Ectodermal cell (in vitro differentiated cells): ENCODE measurements at regions not wholly inside any gene's neighbourhood (a gene's known extent, or its start where the extent isn't known, plus 50 kb on each side); places are given as distances from the start of the nearest gene placed in this dataset.

Experiments
- H3K27ac ChIP-seq: 2 replicates; pipeline ENCODE4 v1.7.0; 2013; ENCODE audit warnings: mild to moderate bottlenecking, low read depth, low read length; ENCODE audit not compliant: insufficient read depth, poor library complexity, severe bottlenecking
- H3K27me3 ChIP-seq: 2 replicates; pipeline ENCODE4 v1.7.0; 2013; ENCODE audit warnings: mild to moderate bottlenecking, low read length; ENCODE audit not compliant: insufficient read depth, control insufficient read depth, poor library complexity, severe bottlenecking
- H3K36me3 ChIP-seq: one replicate; pipeline ENCODE4 v1.7.0; 2013; ENCODE audit warnings: low read length; ENCODE audit not compliant: control insufficient read depth, insufficient read depth
- H3K4me1 ChIP-seq: one replicate; pipeline ENCODE4 v1.7.0; 2013; ENCODE audit warnings: low read length; ENCODE audit not compliant: control insufficient read depth, insufficient read depth
- H3K4me3 ChIP-seq: 2 replicates; pipeline ENCODE4 v1.7.0; 2013; ENCODE audit warnings: low read depth, low read length, control low read depth; ENCODE audit not compliant: insufficient read depth
- H3K9me3 ChIP-seq: 2 replicates; pipeline ENCODE4 v1.7.0; 2013; ENCODE audit warnings: mild to moderate bottlenecking, low read length, moderate library complexity; ENCODE audit not compliant: control insufficient read depth
- WGBS, 2 experiments: methylation state at CpG; one replicate each; pipeline ENCODE4 v1.1.7; 2013; ENCODE audit warnings: missing lambda C conversion rate in 2 of 2; 5-methylcytosine and 5-hydroxymethylcytosine counted together

DNA sequence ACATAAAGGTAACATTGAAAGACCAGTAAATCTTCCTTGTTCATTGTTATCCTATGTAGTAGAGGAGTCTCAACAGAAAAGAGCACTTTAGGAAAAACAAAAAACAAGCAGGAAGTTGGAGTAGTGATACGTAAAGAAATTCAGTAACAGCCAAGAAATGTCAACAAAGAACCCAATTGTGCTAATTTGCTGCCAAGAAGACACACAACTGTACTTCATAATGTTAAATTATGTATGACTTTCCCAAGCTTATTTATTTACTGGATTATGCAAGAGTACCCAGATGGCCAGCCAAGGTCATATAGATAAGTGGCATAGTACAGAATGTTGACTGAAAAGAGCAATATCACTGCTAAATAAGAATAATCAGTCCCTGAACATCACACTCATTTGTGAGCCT, 264.7 kb upstream of the CCDC179 start:
- 94 to 100% methylated on average over 1 of the region's 1 CpG for WGBS, 2 experiments
- H3K27ac ChIP-seq: no peak overlapping the region
- H3K27me3 ChIP-seq: no peaks in the 10 kb centered on the region

GRCh38 chr11:23127706-23128105, 267.4 kb upstream of the CCDC179 start:
- Histone ChIP-seq H3K27me3 (no peaks in the 10 kb centered on the region), H3K27ac (no peak overlapping the region), H3K36me3 (no peaks in the 10 kb centered on the region), H3K4me1 (no peaks in the 10 kb centered on the region), H3K9me3 (no peaks in the 10 kb centered on the region), H3K4me3 (no peak overlapping the region)
- no CpG with 5 or more reads among the region's 2 CpGs for WGBS, 2 experiments

More for the DNA sequence above, 264.7 kb upstream of the CCDC179 start:
- Histone ChIP-seq H3K4me1 (no peaks in the 10 kb centered on the region), H3K9me3 (no peaks in the 10 kb centered on the region), H3K4me3 (no peak overlapping the region), H3K36me3 (no peaks in the 10 kb centered on the region)

DNA sequence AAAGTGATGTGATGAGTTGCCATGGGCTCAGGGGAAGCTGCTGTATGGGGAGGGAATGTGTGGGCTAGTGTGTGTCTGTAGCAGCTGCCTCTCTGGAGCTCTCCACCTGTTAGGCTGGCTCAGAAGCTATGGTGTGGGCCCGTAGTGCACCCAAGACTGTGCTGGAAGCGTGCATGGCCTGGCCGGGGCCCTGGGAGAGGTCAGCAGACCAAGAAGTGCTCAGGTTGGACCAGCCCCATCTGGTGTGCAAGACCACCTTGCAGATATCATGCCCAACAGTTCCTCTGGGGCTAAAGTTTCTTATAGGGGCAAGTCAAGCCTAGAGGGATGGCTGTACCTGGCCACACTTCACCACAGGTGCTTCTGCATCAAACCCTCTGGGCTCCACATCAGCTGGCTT, 274.4 kb upstream of the CCDC179 start:
- no peak overlapping the region for H3K27ac ChIP-seq
- 93 to 96% methylated on average over 3 of the region's 3 CpGs for WGBS, 2 experiments
- no peak overlapping the region for H3K4me3 ChIP-seq
- H3K9me3 ChIP-seq: no peaks in the 10 kb centered on the region
- H3K36me3 ChIP-seq: no peaks in the 10 kb centered on the region
- H3K4me1 ChIP-seq: no peaks in the 10 kb centered on the region
- H3K27me3 ChIP-seq: no peaks in the 10 kb centered on the region

DNA sequence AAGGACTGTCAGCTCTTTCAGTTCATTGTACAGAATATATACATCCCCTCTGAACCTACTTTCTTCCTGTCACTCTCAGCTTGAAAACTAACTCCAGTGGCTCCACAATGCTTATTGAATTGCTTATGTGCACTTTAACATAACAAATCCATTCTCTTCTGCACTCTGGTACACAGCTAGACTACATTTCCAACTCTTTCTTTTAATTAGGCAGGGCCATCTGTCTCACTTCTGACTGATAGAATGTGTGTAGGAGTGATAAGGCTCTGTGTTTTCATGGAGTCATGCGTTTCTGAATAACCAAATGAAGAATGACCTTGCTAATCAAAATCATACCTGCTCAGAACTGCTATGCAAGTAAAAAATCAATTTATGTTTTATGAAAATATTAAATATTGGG, 278.5 kb upstream of the CCDC179 start:
- Histone ChIP-seq H3K4me3 (no peak overlapping the region), H3K36me3 (no peaks in the 10 kb centered on the region), H3K27ac (no peak overlapping the region), H3K27me3 (no peaks in the 10 kb centered on the region), H3K9me3 (no peaks in the 10 kb centered on the region), H3K4me1 (no peaks in the 10 kb centered on the region)
- WGBS, 2 experiments: 100% methylated on average over 1 of the region's 1 CpG; no CpG with 5 or more reads in 1 of the 2 experiments

GRCh38 chr11:23143022-23143421, 282.7 kb upstream of the CCDC179 start:
- no peak overlapping the region for H3K27ac ChIP-seq
- H3K4me1 ChIP-seq: no peaks in the 10 kb centered on the region
- H3K36me3 ChIP-seq: no peaks in the 10 kb centered on the region
- H3K4me3 ChIP-seq: no peak overlapping the region
- 50 to 63% methylated on average over 1 to 2 of the region's 2 CpGs for WGBS, 2 experiments
- H3K27me3 ChIP-seq: no peaks in the 10 kb centered on the region
- H3K9me3 ChIP-seq: no peaks in the 10 kb centered on the region

- Histone ChIP-seq H3K27me3 (no peaks in the 10 kb centered on the region), H3K27ac (no peak overlapping the region), H3K4me1 (no peaks in the 10 kb centered on the region), H3K36me3 (no peaks in the 10 kb centered on the region), H3K4me3 (no peak overlapping the region), H3K9me3 (no peaks in the 10 kb centered on the region)
- WGBS, 2 experiments: 90 to 92% methylated on average over 2 of the region's 2 CpGs
Observed at GRCh38 chr11:23151819-23152218, 291.5 kb upstream of the CCDC179 start.

- Histone ChIP-seq H3K4me1 (no peaks in the 10 kb centered on the region), H3K4me3 (no peak overlapping the region), H3K36me3 (no peaks in the 10 kb centered on the region), H3K27me3 (no peaks in the 10 kb centered on the region), H3K27ac (no peak overlapping the region), H3K9me3 (no peaks in the 10 kb centered on the region)
- no CpG with 5 or more reads among the region's 1 CpG for WGBS, 2 experiments
Observed at GRCh38 chr11:23155503-23155902, 295.2 kb upstream of the CCDC179 start.

DNA sequence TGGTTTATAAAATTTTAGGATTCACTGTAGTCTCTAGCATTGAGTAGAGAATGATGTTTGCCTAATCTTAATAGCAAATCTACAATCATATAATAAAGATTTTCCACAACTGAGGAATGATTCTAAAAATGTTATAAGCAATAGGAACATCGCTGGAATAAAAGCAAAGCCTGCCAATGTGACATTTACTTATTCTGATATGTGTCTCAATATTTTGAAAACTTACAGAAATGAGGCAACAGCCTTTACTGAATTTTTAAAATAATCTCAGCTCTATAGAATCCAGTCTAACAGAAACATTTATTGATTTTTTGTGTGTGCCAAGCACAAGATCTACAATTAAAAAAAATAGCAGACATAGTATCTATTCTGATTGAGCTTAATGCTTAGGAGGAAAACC, 303.7 kb upstream of the CCDC179 start:
- H3K9me3 ChIP-seq: no peaks in the 10 kb centered on the region
- WGBS, 2 experiments: 86 to 92% methylated on average over 1 of the region's 1 CpG
- H3K4me3 ChIP-seq: no peak overlapping the region
- no peaks in the 10 kb centered on the region for H3K4me1 ChIP-seq
- no peaks in the 10 kb centered on the region for H3K36me3 ChIP-seq
- H3K27ac ChIP-seq: no peak overlapping the region
- H3K27me3 ChIP-seq: no peaks in the 10 kb centered on the region

- no peaks in the 10 kb centered on the region for H3K36me3 ChIP-seq
- H3K9me3 ChIP-seq: no peaks in the 10 kb centered on the region
- H3K4me1 ChIP-seq: no peaks in the 10 kb centered on the region
- whole genome bisulfite sequencing, 2 experiments: 100% methylated on average over 1 of the region's 1 CpG
- H3K4me3 ChIP-seq: no peak overlapping the region
- H3K27me3 ChIP-seq: no peaks in the 10 kb centered on the region
- H3K27ac ChIP-seq: no peak overlapping the region
Observed at GRCh38 chr11:23166376-23166775, 306.1 kb upstream of the CCDC179 start.

- H3K27me3 ChIP-seq: no peaks in the 10 kb centered on the region
- no peaks in the 10 kb centered on the region for H3K36me3 ChIP-seq
- no peak overlapping the region for H3K27ac ChIP-seq
- 92 to 96% methylated on average over 1 of the region's 1 CpG for WGBS, 2 experiments
- H3K4me1 ChIP-seq: no peaks in the 10 kb centered on the region
- no peak overlapping the region for H3K4me3 ChIP-seq
- H3K9me3 ChIP-seq: no peaks in the 10 kb centered on the region
Observed at GRCh38 chr11:23179609-23180008, 319.3 kb upstream of the CCDC179 start.
